ENCODE measurements at regions not wholly inside any gene's neighbourhood (a gene's known extent, or its start where the extent isn't known, plus 50 kb on each side); places are given as distances from the start of the nearest gene placed in this dataset.

DNA sequence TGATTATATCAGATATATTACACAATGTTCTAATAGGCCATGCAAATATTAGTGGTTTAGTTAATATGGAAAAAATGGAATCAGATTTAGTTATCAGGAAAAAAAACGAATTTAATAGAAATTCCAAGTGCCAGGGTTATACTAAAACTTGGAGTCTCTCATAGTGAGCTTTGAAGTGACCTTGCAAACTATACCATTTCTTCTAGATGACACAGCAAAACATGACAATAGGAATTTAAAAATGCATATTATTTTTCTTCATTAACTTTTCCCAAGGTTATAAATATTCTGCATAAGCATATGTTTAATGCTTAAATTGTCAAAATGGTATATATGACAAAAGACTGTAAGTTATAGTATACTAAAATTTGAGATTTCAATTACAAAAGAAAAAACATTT is 250.1 kb upstream of the DCN start:
- Histone ChIP-seq H3K9me3 (ENCODE audit: insufficient read depth, low read depth) (no peaks in the 10 kb centered on the region), H2AFZ (no peak overlapping the region), H3K4me2 (no peak overlapping the region), H3K27me3 (ENCODE audit: insufficient read depth, low read depth) (no peaks in the 10 kb centered on the region), H3K27ac (no peak overlapping the region), H3K9me2 (ENCODE audit: insufficient read depth) (no peaks in the 10 kb centered on the region), H3K79me2 (ENCODE audit: low read depth) (no peaks in the 10 kb centered on the region), H3K4me1 (replicated peaks; ENCODE audit: insufficient read depth) (no peaks in the 10 kb centered on the region), H3F3A (ENCODE audit: insufficient read depth, low read depth) (no peaks in the 10 kb centered on the region), H3K4me3 (no peak overlapping the region), H4K20me1 (ENCODE audit: insufficient read depth) (no peaks in the 10 kb centered on the region), H3K36me3 (ENCODE audit: low read depth) (no peaks in the 10 kb centered on the region)
- no peak for TF ChIP-seq EZH2 (IDR thresholded peaks at IDR 0.05; ENCODE audit: low read depth)
- TF ChIP-seq, protein P1, sequence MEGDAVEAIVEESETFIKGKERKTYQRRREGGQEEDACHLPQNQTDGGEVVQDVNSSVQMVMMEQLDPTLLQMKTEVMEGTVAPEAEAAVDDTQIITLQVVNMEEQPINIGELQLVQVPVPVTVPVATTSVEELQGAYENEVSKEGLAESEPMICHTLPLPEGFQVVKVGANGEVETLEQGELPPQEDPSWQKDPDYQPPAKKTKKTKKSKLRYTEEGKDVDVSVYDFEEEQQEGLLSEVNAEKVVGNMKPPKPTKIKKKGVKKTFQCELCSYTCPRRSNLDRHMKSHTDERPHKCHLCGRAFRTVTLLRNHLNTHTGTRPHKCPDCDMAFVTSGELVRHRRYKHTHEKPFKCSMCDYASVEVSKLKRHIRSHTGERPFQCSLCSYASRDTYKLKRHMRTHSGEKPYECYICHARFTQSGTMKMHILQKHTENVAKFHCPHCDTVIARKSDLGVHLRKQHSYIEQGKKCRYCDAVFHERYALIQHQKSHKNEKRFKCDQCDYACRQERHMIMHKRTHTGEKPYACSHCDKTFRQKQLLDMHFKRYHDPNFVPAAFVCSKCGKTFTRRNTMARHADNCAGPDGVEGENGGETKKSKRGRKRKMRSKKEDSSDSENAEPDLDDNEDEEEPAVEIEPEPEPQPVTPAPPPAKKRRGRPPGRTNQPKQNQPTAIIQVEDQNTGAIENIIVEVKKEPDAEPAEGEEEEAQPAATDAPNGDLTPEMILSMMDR (conservative IDR thresholded peaks at IDR 0.05) = no peak
- no peak for DNase-seq
- intact Hi-C loops (cut with micrococcal nuclease; ENCODE audit: unreplicated experiment) = no loop called here
- BruUV-seq (replicated peaks) = no TSS peak
- ChIA-PET CTCF (no interaction called here), POLR2A (ENCODE audit: unreplicated experiment) (no interaction called here)

DNA sequence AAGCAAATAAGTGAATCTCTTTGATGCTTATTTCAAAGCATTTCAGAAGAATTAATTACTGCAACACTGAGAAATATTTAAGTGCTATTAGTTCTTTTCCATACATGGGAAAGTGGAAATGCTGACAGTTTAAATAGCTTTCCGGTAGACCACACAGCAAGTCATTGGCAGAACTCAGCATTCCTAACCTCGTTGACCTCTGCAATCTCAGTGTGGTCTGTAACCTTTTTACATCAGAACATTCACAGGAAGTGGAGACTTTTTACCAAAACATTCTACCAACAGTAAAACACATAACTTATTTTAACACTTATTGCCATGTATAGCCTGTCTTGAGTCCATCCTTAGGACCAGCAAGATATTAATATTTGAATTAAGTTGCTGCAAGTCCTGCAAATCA is 249.5 kb upstream of the DCN start:
- TF ChIP-seq EZH2 (IDR thresholded peaks at IDR 0.05; ENCODE audit: low read depth) = no peak
- TF ChIP-seq, protein P1 (conservative IDR thresholded peaks at IDR 0.05) = no peak
- H3K79me2 ChIP-seq (ENCODE audit: low read depth) = no peaks in the 10 kb centered on the region
- CTCF ChIA-PET = no interaction called here
- no peak for DNase-seq
- H3K27me3 ChIP-seq (ENCODE audit: insufficient read depth, low read depth) = no peaks in the 10 kb centered on the region
- intact Hi-C loops (cut with micrococcal nuclease; ENCODE audit: unreplicated experiment) = no loop called here
- no peaks in the 10 kb centered on the region for H3K36me3 ChIP-seq (ENCODE audit: low read depth)
- H3F3A ChIP-seq (ENCODE audit: insufficient read depth, low read depth) = no peaks in the 10 kb centered on the region
- no peak overlapping the region for H3K27ac ChIP-seq
- H2AFZ ChIP-seq = no peak overlapping the region
- H3K4me3 ChIP-seq = no peak overlapping the region
- no peaks in the 10 kb centered on the region for H3K9me2 ChIP-seq (ENCODE audit: insufficient read depth)
- POLR2A ChIA-PET (ENCODE audit: unreplicated experiment) = no interaction called here
- H4K20me1 ChIP-seq (ENCODE audit: insufficient read depth) = no peaks in the 10 kb centered on the region
- BruUV-seq (replicated peaks) = no TSS peak
- no peak overlapping the region for H3K4me2 ChIP-seq
- H3K4me1 ChIP-seq (replicated peaks; ENCODE audit: insufficient read depth) = no peaks in the 10 kb centered on the region
- H3K9me3 ChIP-seq (ENCODE audit: insufficient read depth, low read depth) = no peaks in the 10 kb centered on the region

DNA sequence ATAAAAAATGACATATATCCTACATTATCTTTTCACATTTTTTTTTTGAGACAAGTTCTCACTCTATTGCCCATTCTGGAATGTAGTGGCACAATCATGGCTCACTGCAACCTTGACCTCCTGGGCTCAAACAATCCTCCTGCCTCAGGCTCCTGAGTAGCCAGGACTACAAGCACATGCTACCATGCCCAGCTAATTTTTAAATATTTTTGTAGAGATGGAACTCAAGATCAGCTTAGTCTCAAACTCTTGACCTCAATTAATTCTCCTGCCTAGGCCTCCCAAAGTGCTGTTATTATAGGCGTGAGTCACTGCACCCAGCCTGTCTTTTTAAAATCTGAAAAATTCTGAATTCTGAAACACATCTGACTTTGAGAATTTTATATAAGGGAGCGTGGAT is 241.9 kb upstream of the DCN start:
- no peaks in the 10 kb centered on the region for H4K20me1 ChIP-seq (ENCODE audit: insufficient read depth)
- no TSS peak for BruUV-seq (replicated peaks)
- H3K9me2 ChIP-seq (ENCODE audit: insufficient read depth) = no peaks in the 10 kb centered on the region
- H3F3A ChIP-seq (ENCODE audit: insufficient read depth, low read depth) = peaks cover 10% of the 10 kb centered on the region; the same call in 1 of the 2 replicates
- no peak overlapping the region for H2AFZ ChIP-seq
- no peak for DNase-seq
- H3K4me3 ChIP-seq = no peak overlapping the region
- no peaks in the 10 kb centered on the region for H3K36me3 ChIP-seq (ENCODE audit: low read depth)
- H3K9me3 ChIP-seq (ENCODE audit: insufficient read depth, low read depth) = no peaks in the 10 kb centered on the region
- CTCF ChIA-PET = no interaction called here
- POLR2A ChIA-PET (ENCODE audit: unreplicated experiment) = no interaction called here
- TF ChIP-seq, protein P1 (conservative IDR thresholded peaks at IDR 0.05) = no peak
- TF ChIP-seq EZH2 (IDR thresholded peaks at IDR 0.05; ENCODE audit: low read depth) = no peak
- intact Hi-C loops (cut with micrococcal nuclease; ENCODE audit: unreplicated experiment) = no loop called here
- no peak overlapping the region for H3K4me2 ChIP-seq
- no peak overlapping the region for H3K27ac ChIP-seq
- no peaks in the 10 kb centered on the region for H3K27me3 ChIP-seq (ENCODE audit: insufficient read depth, low read depth)
- H3K79me2 ChIP-seq (ENCODE audit: low read depth) = no peaks in the 10 kb centered on the region
- peaks cover 34% of the 10 kb centered on the region for H3K4me1 ChIP-seq (replicated peaks; ENCODE audit: insufficient read depth)

Data from PC-9 (cell line).